ENCODE measurements at regions not wholly inside any gene's neighbourhood (a gene's known extent, or its start where the extent isn't known, plus 50 kb on each side); places are given as distances from the start of the nearest gene placed in this dataset.
"Not testable (repeated sequence)": the region's sequence is repeated elsewhere in the genome, so short reads cannot be mapped to it uniquely, and the experiment has no call there.

DNA sequence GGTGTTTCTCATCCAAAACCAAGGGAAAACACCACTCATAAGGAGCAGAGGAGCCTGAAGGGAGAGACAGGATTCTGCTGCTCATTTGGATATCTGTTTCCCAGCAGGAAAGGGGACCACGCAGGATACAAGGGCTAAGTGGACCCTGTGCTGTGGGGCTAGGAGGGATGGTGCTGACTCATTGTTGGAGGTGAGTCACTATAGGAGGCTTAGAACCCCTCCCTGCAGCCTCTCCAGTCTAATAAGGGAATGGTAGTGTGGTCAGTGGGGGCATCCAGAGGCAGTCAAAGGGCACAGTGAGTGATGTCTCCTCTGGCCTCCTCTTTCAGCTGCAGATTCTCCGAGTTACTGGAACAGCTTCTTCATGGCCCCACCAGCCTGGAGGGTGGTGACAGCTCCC is 442.3 kb downstream of the TUBA3C start:
- H3K4me1 ChIP-seq = no peaks in the 10 kb centered on the region
- DNase-seq = no peak
- H3K27me3 ChIP-seq = no peaks in the 10 kb centered on the region
- no peak overlapping the region for H3K4me3 ChIP-seq
- 55 to 83% (median 75%) methylated on average over 1 to 2 of the region's 2 CpGs for WGBS, 5 donors
- H3K9me3 ChIP-seq = peaks cover 0 to 5% (median 0%) of the 10 kb centered on the region in 4 donors
- no peak overlapping the region for H3K27ac ChIP-seq
- TF ChIP-seq, protein P1, sequence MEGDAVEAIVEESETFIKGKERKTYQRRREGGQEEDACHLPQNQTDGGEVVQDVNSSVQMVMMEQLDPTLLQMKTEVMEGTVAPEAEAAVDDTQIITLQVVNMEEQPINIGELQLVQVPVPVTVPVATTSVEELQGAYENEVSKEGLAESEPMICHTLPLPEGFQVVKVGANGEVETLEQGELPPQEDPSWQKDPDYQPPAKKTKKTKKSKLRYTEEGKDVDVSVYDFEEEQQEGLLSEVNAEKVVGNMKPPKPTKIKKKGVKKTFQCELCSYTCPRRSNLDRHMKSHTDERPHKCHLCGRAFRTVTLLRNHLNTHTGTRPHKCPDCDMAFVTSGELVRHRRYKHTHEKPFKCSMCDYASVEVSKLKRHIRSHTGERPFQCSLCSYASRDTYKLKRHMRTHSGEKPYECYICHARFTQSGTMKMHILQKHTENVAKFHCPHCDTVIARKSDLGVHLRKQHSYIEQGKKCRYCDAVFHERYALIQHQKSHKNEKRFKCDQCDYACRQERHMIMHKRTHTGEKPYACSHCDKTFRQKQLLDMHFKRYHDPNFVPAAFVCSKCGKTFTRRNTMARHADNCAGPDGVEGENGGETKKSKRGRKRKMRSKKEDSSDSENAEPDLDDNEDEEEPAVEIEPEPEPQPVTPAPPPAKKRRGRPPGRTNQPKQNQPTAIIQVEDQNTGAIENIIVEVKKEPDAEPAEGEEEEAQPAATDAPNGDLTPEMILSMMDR (IDR thresholded peaks at IDR 0.05) = no peak
- intact Hi-C loops (cut with DNase I; ENCODE audit: low total_unique reads) = no loop called here
- H3K36me3 ChIP-seq = no peaks in the 10 kb centered on the region

- DNase-seq; intact Hi-C loops (cut with DNase I; ENCODE audit: low total_unique reads): not testable (repeated sequence)
- WGBS, 5 donors = 62 to 74% (median 69%) methylated on average over 4 of the region's 4 CpGs
Observed at GRCh38 chr13:18738086-18738485, 443.5 kb downstream of the TUBA3C start.

DNA sequence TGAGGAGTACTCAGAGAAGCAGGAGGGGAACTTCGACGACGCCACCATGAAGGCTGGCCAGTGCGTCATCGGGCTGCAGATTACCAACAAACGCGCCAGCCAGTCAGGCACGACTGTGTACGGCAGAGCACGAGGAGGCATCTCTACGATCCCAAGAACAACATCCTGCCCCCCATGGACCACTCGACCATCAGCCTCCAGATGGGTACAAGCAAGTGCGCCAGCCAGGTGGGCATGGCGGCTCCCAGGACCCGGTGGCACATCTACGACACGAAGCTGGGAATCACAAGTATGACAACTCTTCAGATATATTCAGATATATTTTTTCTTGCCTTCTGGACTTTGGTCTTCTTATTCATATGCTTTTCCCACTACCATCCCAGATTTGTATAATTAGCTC is 454.5 kb downstream of the TUBA3C start:
- intact Hi-C loops (cut with DNase I; ENCODE audit: low total_unique reads); H3K4me1 ChIP-seq; H3K27ac ChIP-seq; H3K36me3 ChIP-seq; H3K27me3 ChIP-seq; DNase-seq; H3K4me3 ChIP-seq; H3K9me3 ChIP-seq: not testable (repeated sequence)
- WGBS, 5 donors = 87 to 92% (median 89%) methylated on average over 17 of the region's 17 CpGs

More at GRCh38 chr13:18738086-18738485, 443.5 kb downstream of the TUBA3C start:
- H3K27ac ChIP-seq, H3K27me3 ChIP-seq, H3K4me3 ChIP-seq, H3K4me1 ChIP-seq, H3K36me3 ChIP-seq: not testable (repeated sequence)
- peaks cover 0 to 10% (median 0%) of the 10 kb centered on the region in 4 donors for H3K9me3 ChIP-seq

GRCh38 chr13:18726524-18726923 is 455.1 kb downstream of the TUBA3C start:
- H3K27ac ChIP-seq; H3K27me3 ChIP-seq; H3K4me1 ChIP-seq; H3K36me3 ChIP-seq; H3K4me3 ChIP-seq; DNase-seq; intact Hi-C loops (cut with DNase I; ENCODE audit: low total_unique reads); H3K9me3 ChIP-seq: not testable (repeated sequence)
- 85 to 89% (median 88%) methylated on average over 17 of the region's 17 CpGs for WGBS, 5 donors

DNA sequence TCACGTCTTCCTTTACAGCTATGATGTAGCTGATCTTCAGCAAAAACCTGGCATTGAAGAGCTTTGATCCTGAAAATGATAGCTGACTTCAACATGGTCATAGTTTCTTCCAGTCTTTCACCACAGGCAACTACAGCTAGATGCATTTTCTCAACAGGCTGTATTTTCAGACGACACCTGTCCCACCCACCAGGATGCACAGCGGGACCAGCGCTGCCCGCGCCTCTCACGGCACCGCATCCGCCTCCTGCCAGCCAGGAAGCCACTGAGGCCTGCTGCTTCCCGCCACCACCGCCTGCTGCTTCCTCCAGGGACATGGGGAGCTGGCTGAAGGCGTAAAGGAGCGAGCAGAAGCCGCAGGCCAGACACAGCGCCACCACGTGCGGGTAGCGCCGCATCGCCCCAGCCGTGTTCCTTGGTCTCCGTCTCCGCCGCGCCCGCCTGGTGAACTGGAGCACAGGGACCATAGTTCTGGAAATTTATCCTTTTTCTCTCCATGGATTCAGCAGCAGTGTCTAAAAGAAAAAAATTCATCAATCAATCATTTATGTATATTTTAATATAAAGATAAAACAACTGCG is 456.3 kb downstream of the TUBA3C start:
- H3K4me1 ChIP-seq; intact Hi-C loops (cut with DNase I; ENCODE audit: low total_unique reads); H3K27me3 ChIP-seq; DNase-seq; H3K9me3 ChIP-seq; H3K27ac ChIP-seq; H3K4me3 ChIP-seq; H3K36me3 ChIP-seq: not testable (repeated sequence)
- WGBS, 5 donors = 55 to 77% (median 57%) methylated on average over 6 to 16 of the region's 27 CpGs

DNA sequence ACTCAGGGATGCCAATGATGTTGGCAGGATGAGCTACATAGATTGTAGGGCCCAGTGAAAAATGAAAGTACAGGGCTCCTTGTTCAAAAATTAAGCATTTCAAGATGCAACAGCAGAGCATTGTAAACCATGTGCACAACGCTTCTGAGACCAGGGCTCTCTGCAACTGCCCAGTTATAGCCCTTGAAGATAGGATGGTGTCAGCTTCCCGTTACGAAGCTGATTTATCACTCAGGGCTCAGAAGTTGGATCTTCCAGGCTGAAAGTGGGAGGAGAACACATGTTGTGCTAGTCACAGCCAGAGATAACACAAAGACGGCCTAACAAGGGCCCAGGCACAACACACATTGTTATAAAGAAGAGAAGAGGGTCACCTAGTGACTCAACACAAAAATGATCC is 466.7 kb downstream of the TUBA3C start:
- Histone ChIP-seq H3K36me3 (no peaks in the 10 kb centered on the region), H3K9me3 (no peaks in the 10 kb centered on the region), H3K27me3 (no peaks in the 10 kb centered on the region), H3K4me3 (no peak overlapping the region), H3K4me1 (no peaks in the 10 kb centered on the region), H3K27ac (no peak overlapping the region)
- DNase-seq = no peak
- TF ChIP-seq POLR2AphosphoS5 (IDR thresholded peaks at IDR 0.05) (no peak), EP300 (IDR thresholded peaks at IDR 0.05) (no peak), POLR2A (IDR thresholded peaks at IDR 0.05) (no peak)
- TF ChIP-seq, protein P1 (IDR thresholded peaks at IDR 0.05) = no peak
- intact Hi-C loops (cut with DNase I; ENCODE audit: low total_unique reads) = no loop called here
- 56 to 70% (median 62%) methylated on average over 4 of the region's 4 CpGs for whole genome bisulfite sequencing, 5 donors

GRCh38 chr13:18710673-18711072 is 471.0 kb downstream of the TUBA3C start:
- H3K9me3 ChIP-seq; H3K4me3 ChIP-seq; intact Hi-C loops (cut with DNase I; ENCODE audit: low total_unique reads); DNase-seq; H3K27ac ChIP-seq; H3K4me1 ChIP-seq; H3K27me3 ChIP-seq; H3K36me3 ChIP-seq: not testable (repeated sequence)

- H3K36me3 ChIP-seq; H3K27ac ChIP-seq; DNase-seq; H3K4me1 ChIP-seq; H3K27me3 ChIP-seq; H3K9me3 ChIP-seq; intact Hi-C loops (cut with DNase I; ENCODE audit: low total_unique reads); H3K4me3 ChIP-seq: not testable (repeated sequence)
- 52 to 100% (median 60%) methylated on average over 1 to 4 of the region's 4 CpGs for WGBS, 5 donors
Observed at GRCh38 chr13:18706538-18706937, 475.1 kb downstream of the TUBA3C start.

- H3K36me3 ChIP-seq; DNase-seq; H3K4me1 ChIP-seq; H3K4me3 ChIP-seq; H3K9me3 ChIP-seq; H3K27ac ChIP-seq; intact Hi-C loops (cut with DNase I; ENCODE audit: low total_unique reads); H3K27me3 ChIP-seq: not testable (repeated sequence)
- 63 to 72% (median 69%) methylated on average over 8 of the region's 8 CpGs for WGBS, 5 donors
Observed at GRCh38 chr13:18702464-18703247, 479.0 kb downstream of the TUBA3C start.

DNA sequence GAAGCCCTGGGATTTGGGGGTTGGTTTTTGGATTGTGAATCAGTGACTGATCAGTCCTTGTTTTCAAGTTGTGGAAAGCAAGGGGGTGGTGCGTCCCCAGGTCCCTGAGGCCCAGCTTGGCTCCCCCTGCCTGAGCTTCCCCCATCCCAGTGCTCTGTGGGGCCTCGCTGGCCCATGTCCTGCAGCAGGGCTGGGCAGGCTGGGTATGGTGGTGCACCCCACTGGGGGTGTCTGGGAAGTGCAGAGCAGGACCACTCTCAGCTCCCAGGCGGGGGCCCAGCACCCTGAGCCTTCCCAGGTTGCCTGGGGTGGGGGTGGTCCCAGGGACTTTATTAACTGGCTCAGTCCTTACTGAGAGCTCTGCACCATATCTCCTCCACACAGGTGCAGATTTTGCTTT is 483.3 kb downstream of the TUBA3C start:
- H3K4me3 ChIP-seq; H3K27ac ChIP-seq; H3K27me3 ChIP-seq; H3K4me1 ChIP-seq; H3K9me3 ChIP-seq; DNase-seq; intact Hi-C loops (cut with DNase I; ENCODE audit: low total_unique reads); H3K36me3 ChIP-seq: not testable (repeated sequence)
- 31 to 53% (median 47%) methylated on average over 1 to 3 of the region's 3 CpGs for WGBS, 5 donors
